ENCODE measurements at regions not wholly inside any gene's neighbourhood (a gene's known extent, or its start where the extent isn't known, plus 50 kb on each side); places are given as distances from the start of the nearest gene placed in this dataset.
"Not testable (repeated sequence)": the region's sequence is repeated elsewhere in the genome, so short reads cannot be mapped to it uniquely, and the experiment has no call there.

GRCh38 chr5:112034421-112034979 lies 277.5 kb upstream of the NREP start:
- intact Hi-C loops (cut with DNase I), result no loop called here
- DNase-seq (ENCODE audit: low spot score), result no peak

DNA sequence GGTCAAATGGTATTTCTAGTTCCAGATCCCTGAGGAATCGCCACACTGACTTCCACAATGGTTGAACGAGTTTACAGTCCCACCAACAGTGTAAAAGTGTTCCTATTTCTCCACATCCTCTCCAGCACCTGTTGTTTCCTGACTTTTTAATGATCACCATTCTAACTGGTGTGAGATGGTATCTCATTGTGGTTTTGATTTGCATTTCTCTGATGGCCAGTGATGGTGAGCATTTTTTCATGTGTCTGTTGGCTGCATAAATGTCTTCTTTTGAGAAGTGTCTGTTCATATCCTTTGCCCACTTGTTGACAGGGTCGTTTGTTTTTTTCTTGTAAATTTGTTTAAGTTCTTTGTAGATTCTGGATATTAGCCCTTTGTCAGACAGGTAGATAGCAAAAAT lies 269.9 kb upstream of the NREP start:
- DNase-seq (ENCODE audit: low spot score); intact Hi-C loops (cut with DNase I): not testable (repeated sequence)

GRCh38 chr5:112025757-112026156 lies 268.8 kb upstream of the NREP start:
- intact Hi-C loops (cut with DNase I), result no loop called here

GRCh38 chr5:112024769-112025168 lies 267.8 kb upstream of the NREP start:
- intact Hi-C loops (cut with DNase I), result no loop called here
- DNase-seq (ENCODE audit: low spot score), result no peak

More at GRCh38 chr5:112025757-112026156, 268.8 kb upstream of the NREP start:
- DNase-seq (ENCODE audit: low spot score), result no peak

GRCh38 chr5:112024221-112024620 lies 267.2 kb upstream of the NREP start:
- DNase-seq (ENCODE audit: low spot score), result no peak
- intact Hi-C loops (cut with DNase I), result no loop called here

DNA sequence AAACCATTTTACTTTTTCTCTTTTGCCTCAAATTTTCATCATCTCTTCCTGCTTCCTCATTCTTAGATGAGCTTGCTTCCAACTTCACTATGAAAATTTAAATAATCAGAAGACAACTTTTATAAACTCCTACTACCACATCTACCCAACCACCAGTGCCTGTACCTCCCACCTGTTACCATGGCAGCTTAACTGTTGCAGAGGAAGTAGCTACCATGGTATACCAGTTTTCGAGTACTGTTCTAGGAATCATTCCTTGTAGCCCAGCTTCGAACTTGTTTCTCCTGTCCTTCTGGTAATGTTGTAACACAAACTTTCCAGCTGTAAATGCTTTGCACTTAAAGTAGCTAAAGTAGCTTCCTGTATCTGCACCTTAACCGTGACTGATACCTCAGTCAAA lies 266.8 kb upstream of the NREP start:
- intact Hi-C loops (cut with DNase I), result no loop called here
- DNase-seq (ENCODE audit: low spot score), result no peak

DNA sequence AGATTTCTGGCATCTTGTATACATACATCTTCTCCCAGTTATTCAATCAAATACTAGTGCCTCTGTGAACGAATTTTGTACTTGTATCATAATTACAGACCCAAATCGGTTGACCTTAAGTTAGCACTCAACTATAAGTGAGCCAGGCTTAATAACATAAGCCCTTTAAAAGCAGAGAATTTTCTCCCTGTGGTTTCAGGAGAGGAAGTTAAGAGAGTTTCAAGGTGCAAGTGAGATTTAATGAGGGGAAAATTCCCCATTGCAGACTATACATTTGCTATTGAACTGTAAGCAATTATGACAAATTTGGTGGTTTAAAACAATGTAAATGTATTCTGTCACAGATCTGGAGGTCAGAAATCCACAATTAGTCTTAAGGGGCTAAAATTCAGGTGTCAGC lies 261.9 kb upstream of the NREP start:
- intact Hi-C loops (cut with DNase I), result loop anchor here (10.0 kb wide), 1 partner anchor 464 kb away; no protein-coding TSS in a partner anchor
- DNase-seq (ENCODE audit: low spot score), result no peak

DNA sequence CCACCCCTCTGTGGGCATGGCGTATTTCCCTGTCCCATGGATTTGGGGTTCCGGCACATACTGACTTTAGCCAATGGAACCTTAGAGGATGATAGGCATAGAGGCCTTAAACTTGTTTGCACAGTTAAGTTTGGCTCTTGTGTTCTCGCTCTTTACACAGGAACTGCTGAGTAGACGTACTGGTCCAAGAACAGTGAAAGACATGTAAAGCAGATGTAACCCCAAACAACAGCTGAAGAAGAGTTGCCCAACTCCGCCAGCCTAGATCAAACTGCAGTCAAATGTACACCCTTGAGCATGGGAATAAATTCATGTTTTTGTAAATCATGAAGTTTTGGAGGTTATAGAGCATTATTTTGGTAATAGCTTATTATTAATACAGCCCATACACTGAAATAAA lies 260.0 kb upstream of the NREP start:
- no peak for DNase-seq (ENCODE audit: low spot score)
- intact Hi-C loops (cut with DNase I), result loop anchor here (10.0 kb wide), 1 partner anchor 462 kb away; no protein-coding TSS in a partner anchor

DNA sequence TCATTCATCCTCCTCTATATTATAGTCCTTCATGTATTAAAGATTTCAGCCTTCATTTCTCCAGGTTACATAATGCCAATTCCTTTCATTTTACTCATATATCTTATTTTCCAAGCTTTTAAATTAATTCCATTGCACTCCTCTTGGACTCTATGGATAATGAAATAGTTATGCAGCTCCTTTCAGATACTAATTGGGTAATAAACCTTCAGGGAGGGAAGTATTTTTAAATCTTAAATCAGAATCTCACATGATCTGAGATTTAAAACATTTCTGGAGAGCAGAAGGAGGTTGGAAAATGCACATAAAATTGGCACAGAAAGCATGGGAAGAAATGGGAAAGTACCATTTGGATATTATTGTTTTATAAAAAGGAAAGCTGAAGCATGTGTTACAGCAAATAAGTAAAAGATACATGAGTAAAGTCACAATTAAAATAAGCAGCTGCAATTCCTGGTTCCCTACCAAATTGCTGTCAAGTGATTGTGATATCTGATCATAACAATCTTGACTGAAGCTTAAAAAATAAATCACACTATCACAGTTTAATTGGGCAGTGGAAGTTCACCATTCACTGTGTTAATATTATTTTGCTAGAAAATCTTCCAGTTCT lies 257.9 kb upstream of the NREP start:
- intact Hi-C loops (cut with DNase I), result loop anchor here (10.0 kb wide), 1 partner anchor 460 kb away; no protein-coding TSS in a partner anchor
- no peak for DNase-seq (ENCODE audit: low spot score)

GRCh38 chr5:112013660-112014059 lies 256.7 kb upstream of the NREP start:
- DNase-seq (ENCODE audit: low spot score), result no peak
- intact Hi-C loops (cut with DNase I), result loop anchor here (10.0 kb wide), 1 partner anchor 459 kb away; no protein-coding TSS in a partner anchor

DNA sequence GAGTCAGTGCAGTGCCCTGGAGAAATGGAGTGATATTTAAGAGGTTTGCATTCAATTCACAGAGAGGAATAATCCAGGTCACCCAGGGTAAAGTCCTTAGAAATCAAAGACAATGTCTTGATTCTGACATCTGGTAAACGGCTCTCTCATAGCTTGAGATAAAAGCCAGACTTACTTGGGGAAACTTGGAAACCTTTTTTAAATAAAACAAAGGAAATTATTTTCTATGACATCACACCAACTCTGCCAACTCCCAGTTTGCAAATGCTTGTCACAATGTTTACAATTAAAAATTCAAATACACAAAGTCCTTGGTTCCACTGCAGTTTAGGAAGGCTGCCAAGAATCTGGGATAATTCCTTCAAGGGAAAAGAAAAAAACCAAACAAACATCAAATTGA lies 255.1 kb upstream of the NREP start:
- DNase-seq (ENCODE audit: low spot score), result no peak
- intact Hi-C loops (cut with DNase I), result loop anchor here (10.0 kb wide), 1 partner anchor 457 kb away; no protein-coding TSS in a partner anchor

DNA sequence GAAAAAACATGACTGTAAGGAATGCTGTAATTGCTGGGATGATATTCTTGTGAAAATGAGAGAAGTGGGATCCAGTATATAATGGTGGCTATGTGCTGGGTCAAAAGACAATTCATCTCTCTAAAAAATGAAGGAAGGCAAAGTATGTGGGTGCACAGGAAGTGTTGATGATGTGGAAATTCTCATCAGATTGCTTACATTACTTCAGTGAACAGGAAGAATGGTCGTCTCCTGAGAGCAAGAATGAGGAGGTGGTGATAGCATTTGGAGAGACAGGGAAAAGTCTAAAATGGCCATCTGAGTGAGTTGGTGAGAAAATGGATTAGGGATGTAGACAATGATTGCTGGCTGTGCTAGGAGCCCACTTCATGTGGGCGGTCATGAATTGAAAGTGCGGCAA lies 253.5 kb upstream of the NREP start:
- no peak for DNase-seq (ENCODE audit: low spot score)
- intact Hi-C loops (cut with DNase I), result loop anchor here (10.0 kb wide), 1 partner anchor 456 kb away; no protein-coding TSS in a partner anchor

DNA sequence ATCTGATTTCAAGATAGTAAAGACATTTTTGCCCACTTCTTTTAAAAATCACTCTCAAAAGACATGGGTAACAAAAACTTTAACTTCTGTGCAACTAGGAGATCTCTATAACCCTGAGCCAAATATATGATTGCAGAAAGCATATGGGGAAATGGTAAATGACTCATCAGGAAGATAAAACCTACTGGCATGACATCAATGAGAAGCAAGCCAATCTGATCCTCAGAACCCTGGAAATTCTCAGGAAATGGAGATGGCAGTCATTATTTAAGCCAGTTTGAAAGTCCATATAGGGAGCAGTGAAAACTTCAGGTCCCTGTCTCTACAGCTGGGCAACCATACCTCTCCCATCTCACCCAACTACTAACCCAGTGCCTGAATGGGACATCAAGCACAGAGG lies 249.7 kb upstream of the NREP start:
- intact Hi-C loops (cut with DNase I), result no loop called here
- no peak for DNase-seq (ENCODE audit: low spot score)

DNA sequence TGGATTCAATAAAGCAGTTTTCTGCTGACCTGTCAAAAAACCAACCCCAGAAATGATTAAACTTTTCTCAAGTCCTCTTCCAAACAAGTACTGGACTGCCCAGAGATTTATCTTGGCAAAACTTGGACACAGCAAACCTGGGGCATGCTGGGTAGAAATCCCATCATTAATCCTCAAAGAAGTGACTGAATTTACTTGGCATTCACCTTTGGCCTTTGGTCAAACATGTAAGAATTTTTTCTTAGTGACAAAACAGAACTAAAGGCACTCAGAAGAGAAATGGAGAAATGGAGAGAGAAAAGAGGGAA lies 248.6 kb upstream of the NREP start:
- intact Hi-C loops (cut with DNase I), result no loop called here

GRCh38 chr5:112004867-112005622 lies 248.1 kb upstream of the NREP start:
- DNase-seq (ENCODE audit: low spot score), result no peak
- intact Hi-C loops (cut with DNase I), result no loop called here

More for the DNA sequence above, 248.6 kb upstream of the NREP start:
- no peak for DNase-seq (ENCODE audit: low spot score)

GRCh38 chr5:112002376-112002775 lies 245.4 kb upstream of the NREP start:
- intact Hi-C loops (cut with DNase I), result no loop called here
- DNase-seq (ENCODE audit: low spot score), result no peak

GRCh38 chr5:111999286-111999685 lies 242.3 kb upstream of the NREP start:
- intact Hi-C loops (cut with DNase I), result no loop called here
- DNase-seq (ENCODE audit: low spot score), result no peak

DNA sequence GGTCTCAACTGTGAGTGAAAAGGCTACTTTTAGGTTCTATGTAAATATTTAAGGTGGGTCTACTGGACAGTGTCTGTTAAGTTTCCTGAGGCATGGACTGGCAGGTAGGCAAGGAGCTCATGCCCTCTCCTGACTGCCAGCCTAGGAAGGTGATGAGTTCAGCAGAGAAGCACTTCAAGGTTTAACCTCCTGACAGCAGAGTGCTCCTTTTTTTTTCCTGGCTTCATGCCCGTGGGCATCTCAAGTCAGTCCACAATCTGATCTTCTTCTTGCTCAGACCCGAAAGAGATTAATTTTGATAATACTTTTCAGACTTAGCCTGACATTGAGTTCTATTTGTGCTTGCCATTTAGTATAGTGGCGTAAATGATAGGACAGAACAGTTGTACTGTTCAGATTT lies 241.9 kb upstream of the NREP start:
- intact Hi-C loops (cut with DNase I), result no loop called here
- no peak for DNase-seq (ENCODE audit: low spot score)

DNA sequence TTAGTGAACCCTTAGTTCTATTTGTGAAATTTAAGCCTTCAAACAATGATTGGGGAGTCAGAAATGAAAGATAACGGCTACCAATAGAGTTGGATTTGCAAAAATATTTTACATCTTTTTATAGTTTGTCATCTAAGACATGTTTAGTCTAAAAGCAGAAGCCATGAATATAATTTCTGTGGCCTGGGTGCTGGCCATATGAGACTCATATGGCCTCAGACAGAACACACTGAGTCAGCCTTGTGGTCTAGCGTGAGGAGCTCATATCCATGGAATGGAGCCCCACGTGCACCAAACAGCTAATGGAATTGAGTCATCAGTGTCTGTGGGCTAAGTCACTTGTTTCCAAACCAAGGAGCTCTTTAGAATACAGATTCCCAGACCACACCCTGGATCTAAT lies 240.7 kb upstream of the NREP start:
- intact Hi-C loops (cut with DNase I), result no loop called here
- no peak for DNase-seq (ENCODE audit: low spot score)

GRCh38 chr5:111997308-111997707 lies 240.3 kb upstream of the NREP start:
- intact Hi-C loops (cut with DNase I), result no loop called here
- no peak for DNase-seq (ENCODE audit: low spot score)

DNA sequence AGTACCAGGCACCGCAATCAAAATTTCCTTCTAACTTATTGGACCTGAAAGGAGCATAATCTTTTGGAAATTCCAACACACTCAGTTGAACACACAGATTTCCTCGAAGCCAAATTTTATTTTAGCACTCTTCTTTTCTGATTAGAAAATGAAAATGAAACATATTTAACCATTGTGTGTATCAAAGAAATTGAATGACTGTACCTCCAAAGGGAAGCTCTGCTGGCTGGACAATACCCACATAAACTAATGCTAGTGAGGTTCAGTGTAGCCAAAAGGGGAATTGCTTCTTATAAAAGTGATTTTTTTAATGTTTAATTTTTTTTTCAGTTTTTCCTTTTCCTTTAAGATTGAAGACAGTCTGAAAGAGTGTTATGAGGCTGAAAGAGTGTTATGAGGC lies 239.6 kb upstream of the NREP start:
- intact Hi-C loops (cut with DNase I), result no loop called here
- DNase-seq (ENCODE audit: low spot score), result no peak

Measured in cardiac septum (tissue), 1 donor.